ENCODE measurements at regions not wholly inside any gene's neighbourhood (a gene's known extent, or its start where the extent isn't known, plus 50 kb on each side); places are given as distances from the start of the nearest gene placed in this dataset.

- no peak for DNase-seq (ENCODE audit: extremely low spot score)
- CTCF ChIA-PET: no interaction called here
- TF ChIP-seq ZNF384 (IDR thresholded peaks at IDR 0.05) (no peak), BHLHE40 (IDR thresholded peaks at IDR 0.05; ENCODE audit: borderline replicate concordance) (no peak), L3MBTL2 (conservative IDR thresholded peaks at IDR 0.05) (no peak), CTBP1 (IDR thresholded peaks at IDR 0.05; ENCODE audit: borderline replicate concordance) (no peak), PKNOX1 (IDR thresholded peaks at IDR 0.05) (no peak), ARNT (IDR thresholded peaks at IDR 0.05) (no peak), HDGF (IDR thresholded peaks at IDR 0.05; ENCODE audit: borderline replicate concordance) (no peak), SP1 (IDR thresholded peaks at IDR 0.05) (no peak), ELF4 (IDR thresholded peaks at IDR 0.05) (no peak)
- POLR2A ChIA-PET: interaction anchor here (0.6 kb wide), 1 partner anchor 316 kb away, joined by 3 read pairs; no protein-coding TSS in a partner anchor
Measured at GRCh38 chr7:28293527-28293835, 112.9 kb upstream of the JAZF1 start.

- TF ChIP-seq FOXA1 (IDR thresholded peaks at IDR 0.05) (no peak), PKNOX1 (IDR thresholded peaks at IDR 0.05) (no peak), ARNT (IDR thresholded peaks at IDR 0.05) (no peak), NFRKB (IDR thresholded peaks at IDR 0.05) (no peak), TARDBP (IDR thresholded peaks at IDR 0.05) (no peak), BHLHE40 (IDR thresholded peaks at IDR 0.05; ENCODE audit: borderline replicate concordance) (no peak), ZNF384 (IDR thresholded peaks at IDR 0.05) (no peak)
- peak; percentile 49 for DNase-seq (ENCODE audit: extremely low spot score)
- ChIA-PET CTCF (interaction anchor here (0.5 to 1.2 kb wide), 7 partner anchors 9 to 189 kb away, joined by 3 to 6 read pairs (median 3); no protein-coding TSS in a partner anchor), POLR2A (interaction anchor here (1.3 kb wide), 1 partner anchor 114 kb away, joined by 5 read pairs; no protein-coding TSS in a partner anchor)
Measured at GRCh38 chr7:28296571-28297483, 115.5 kb upstream of the CREB5 start.

- no peak for DNase-seq (ENCODE audit: extremely low spot score)
- CTCF ChIA-PET: interaction anchor here (0.7 to 1.0 kb wide), 5 partner anchors 53 to 161 kb away, joined by 3 to 6 read pairs (median 4); no protein-coding TSS in a partner anchor
- TF ChIP-seq LEF1 (IDR thresholded peaks at IDR 0.05; ENCODE audit: borderline replicate concordance) (no peak), SP1 (IDR thresholded peaks at IDR 0.05) (no peak), HDGF (IDR thresholded peaks at IDR 0.05; ENCODE audit: borderline replicate concordance) (no peak), BHLHE40 (IDR thresholded peaks at IDR 0.05; ENCODE audit: borderline replicate concordance) (no peak)
- POLR2A ChIA-PET: interaction anchor here (0.7 kb wide), 1 partner anchor 701 kb away, joined by 4 read pairs; no protein-coding TSS in a partner anchor
Measured at GRCh38 chr7:28297801-28298459, 114.4 kb upstream of the CREB5 start.

- TF ChIP-seq L3MBTL2 (conservative IDR thresholded peaks at IDR 0.05) (no peak), FOXK2 (IDR thresholded peaks at IDR 0.05) (no peak), CTBP1 (IDR thresholded peaks at IDR 0.05; ENCODE audit: borderline replicate concordance) (no peak), ARNT (IDR thresholded peaks at IDR 0.05) (no peak)
- peak; percentile 69 for DNase-seq (ENCODE audit: extremely low spot score)
- ChIA-PET POLR2A (interaction anchor here (1.2 kb wide), 1 partner anchor 112 kb away, joined by 4 read pairs; no protein-coding TSS in a partner anchor), CTCF (interaction anchor here (0.9 to 1.2 kb wide), 3 partner anchors 10 to 205 kb away, joined by 3 to 5 read pairs (median 4); no protein-coding TSS in a partner anchor)
Measured at GRCh38 chr7:28298870-28299518, 113.3 kb upstream of the CREB5 start.

GRCh38 chr7:28299556-28299955, 112.8 kb upstream of the CREB5 start:
- ChIA-PET CTCF (interaction anchor here (0.9 to 1.2 kb wide), 3 partner anchors 10 to 206 kb away, joined by 3 to 5 read pairs (median 4); no protein-coding TSS in a partner anchor), POLR2A (interaction anchor here (1.2 kb wide), 1 partner anchor 111 kb away, joined by 4 read pairs; no protein-coding TSS in a partner anchor)
- TF ChIP-seq L3MBTL2 (conservative IDR thresholded peaks at IDR 0.05) (no peak), LEF1 (IDR thresholded peaks at IDR 0.05; ENCODE audit: borderline replicate concordance) (no peak), SUZ12 (IDR thresholded peaks at IDR 0.05) (no peak), BHLHE40 (IDR thresholded peaks at IDR 0.05; ENCODE audit: borderline replicate concordance) (no peak), HDGF (IDR thresholded peaks at IDR 0.05; ENCODE audit: borderline replicate concordance) (no peak), TARDBP (IDR thresholded peaks at IDR 0.05) (no peak), FOXK2 (IDR thresholded peaks at IDR 0.05) (no peak)
- DNase-seq (ENCODE audit: extremely low spot score): no peak

- TF ChIP-seq SUZ12 (IDR thresholded peaks at IDR 0.05) (no peak), FOXA1 (IDR thresholded peaks at IDR 0.05) (no peak)
- DNase-seq (ENCODE audit: extremely low spot score): no peak
- CTCF ChIA-PET: no interaction called here
- POLR2A ChIA-PET: no interaction called here
Measured at GRCh38 chr7:28300488-28300887, 111.8 kb upstream of the CREB5 start.

- ChIA-PET CTCF (interaction anchor here (0.6 kb wide), 1 partner anchor 22 kb away, joined by 3 read pairs; no protein-coding TSS in a partner anchor), POLR2A (no interaction called here)
- DNase-seq (ENCODE audit: extremely low spot score): no peak
- TF ChIP-seq HDGF (IDR thresholded peaks at IDR 0.05; ENCODE audit: borderline replicate concordance) (no peak), ARNT (IDR thresholded peaks at IDR 0.05) (no peak), FOXM1 (IDR thresholded peaks at IDR 0.05; ENCODE audit: borderline replicate concordance) (no peak), FOXA1 (IDR thresholded peaks at IDR 0.05) (no peak), SP1 (IDR thresholded peaks at IDR 0.05) (no peak), L3MBTL2 (conservative IDR thresholded peaks at IDR 0.05) (no peak), FOXK2 (IDR thresholded peaks at IDR 0.05) (no peak)
Measured at GRCh38 chr7:28301148-28301641, 111.1 kb upstream of the CREB5 start.
